ENCODE measurements at regions not wholly inside any gene's neighbourhood (a gene's known extent, or its start where the extent isn't known, plus 50 kb on each side); places are given as distances from the start of the nearest gene placed in this dataset.
"Not testable (repeated sequence)": the region's sequence is repeated elsewhere in the genome, so short reads cannot be mapped to it uniquely, and the experiment has no call there.

DNA sequence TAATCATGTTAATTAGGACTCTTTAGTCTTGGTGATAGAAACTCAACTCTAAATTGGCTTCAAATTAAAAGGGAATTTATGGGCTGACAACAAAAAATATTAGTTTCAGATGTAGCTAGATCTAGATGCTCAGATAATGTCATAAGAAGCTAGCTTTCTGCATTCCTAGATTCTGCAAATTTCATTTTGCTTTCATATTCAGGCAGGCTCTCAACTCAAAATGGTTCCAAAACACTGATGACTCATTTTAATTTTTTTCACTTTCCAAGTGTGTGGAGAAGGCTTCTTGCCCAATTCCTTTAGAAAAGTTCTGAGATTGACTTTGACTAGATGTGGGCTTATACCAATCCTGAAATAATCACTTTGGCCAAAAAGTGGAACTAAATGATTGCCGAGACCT, 236.7 kb upstream of the GOT2 start:
- DNase-seq: no peak

DNA sequence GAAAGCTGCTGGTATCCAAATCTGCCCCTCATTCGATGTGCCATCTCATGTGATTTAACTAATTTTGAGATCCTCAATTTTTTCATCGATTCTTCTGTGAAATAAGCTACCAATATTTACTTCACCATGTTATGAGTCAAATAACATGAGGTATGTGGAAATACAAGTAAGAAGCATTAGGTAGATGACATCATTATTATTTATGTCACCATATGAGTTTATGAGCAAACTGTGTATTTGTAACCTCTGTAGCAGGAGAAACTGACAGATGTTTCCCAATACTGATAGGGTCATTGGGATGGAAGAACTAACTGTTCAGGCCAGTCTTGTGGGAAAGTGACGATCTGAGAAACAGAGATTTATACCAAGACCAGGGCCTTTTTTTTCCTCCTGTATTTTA, 229.4 kb upstream of the GOT2 start:
- DNase-seq: no peak

DNA sequence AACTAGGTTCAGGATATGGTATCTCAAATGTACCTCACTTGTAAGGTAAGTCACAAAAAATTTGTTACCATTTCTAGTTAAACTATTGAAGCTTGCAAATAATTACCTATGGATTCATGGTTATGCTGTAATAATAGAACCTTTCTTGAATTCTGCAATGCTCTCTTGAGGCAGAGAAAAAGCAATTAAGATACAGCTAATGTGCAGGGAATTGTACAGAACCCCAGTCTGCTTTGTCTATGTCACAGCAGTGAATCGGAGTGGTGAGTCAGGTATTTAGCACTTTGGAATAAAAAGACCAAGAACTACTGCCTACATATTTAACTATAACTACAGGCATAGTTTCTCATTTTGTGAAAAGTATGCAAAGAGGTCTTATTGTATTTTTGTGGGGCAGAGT, 228.7 kb upstream of the GOT2 start:
- DNase-seq: no peak

DNA sequence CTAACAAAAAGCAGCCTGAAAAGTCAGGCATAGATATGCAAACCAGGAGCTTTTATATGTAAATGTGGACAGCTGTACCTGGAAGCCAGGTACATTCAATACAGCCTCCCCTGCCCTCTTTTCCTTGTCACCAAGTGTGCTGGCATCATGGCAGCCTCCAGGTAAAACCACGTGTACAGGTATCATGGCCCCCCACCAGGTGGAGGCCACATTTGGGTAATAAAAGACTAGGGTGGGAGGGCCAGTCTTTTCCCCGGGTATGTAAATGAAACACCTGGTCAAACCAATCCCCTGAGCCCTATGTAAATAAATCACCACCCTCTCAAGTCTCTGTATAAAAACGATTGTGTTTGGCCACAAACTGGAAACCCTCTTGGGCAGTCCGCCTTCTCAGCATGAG, 226.4 kb upstream of the GOT2 start:
- no peak for DNase-seq

DNA sequence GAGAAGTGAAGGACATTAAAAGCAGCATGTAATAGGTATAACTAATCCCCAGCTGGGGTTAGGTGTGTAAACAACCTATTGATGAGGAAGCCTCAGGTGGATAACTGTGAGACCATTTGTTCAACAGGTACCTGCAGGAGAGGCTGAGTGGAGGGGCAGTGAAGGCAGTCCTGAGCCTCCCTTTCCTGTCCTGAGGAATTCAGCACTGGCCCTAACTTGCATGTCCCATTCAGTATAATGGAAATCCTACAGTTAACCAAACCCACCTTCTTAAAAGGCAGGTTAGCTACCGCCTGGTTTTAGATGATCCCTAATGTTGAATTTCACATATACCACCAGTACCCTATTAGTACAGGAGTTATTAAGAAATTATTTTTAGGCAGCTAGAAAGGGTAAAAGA, 225.9 kb upstream of the GOT2 start:
- DNase-seq: no peak

DNA sequence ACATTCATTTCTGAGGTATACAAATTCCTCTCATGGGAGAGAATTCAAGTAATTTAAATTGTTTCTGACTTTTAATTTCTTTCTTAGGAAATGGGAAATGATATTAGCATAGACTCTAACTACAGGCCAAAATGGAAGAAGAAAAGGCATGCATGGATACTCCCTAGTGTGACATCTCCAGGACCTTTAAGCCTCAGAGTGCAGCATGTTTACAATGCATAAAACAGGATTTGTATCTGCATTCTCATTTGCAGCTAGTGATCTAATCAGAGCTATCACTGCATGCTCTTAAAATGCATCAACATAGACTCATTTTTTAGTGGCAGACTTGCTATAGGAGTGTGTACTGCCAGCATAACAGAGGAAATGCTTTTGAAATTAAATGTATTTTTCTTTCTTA, 224.6 kb upstream of the GOT2 start:
- DNase-seq: no peak

DNA sequence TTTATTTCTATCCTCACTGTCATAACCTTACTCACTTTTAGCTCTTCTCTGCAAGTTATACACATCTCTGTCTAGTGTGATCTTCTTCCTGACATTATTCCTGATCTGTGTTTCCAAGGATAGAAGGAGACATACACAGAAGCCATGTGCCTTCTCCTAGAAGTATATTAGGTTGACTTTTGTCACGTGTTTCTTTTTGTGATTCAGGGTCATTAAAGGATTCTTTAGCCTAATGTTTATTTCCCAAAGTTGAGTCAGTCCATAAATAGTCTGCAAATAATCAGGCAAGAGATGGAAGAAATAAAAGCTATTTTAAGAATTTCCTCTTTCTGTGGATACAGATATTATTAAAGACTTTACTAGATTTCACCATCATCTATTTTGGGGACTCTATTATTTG, 214.1 kb upstream of the GOT2 start:
- DNase-seq: no peak

DNA sequence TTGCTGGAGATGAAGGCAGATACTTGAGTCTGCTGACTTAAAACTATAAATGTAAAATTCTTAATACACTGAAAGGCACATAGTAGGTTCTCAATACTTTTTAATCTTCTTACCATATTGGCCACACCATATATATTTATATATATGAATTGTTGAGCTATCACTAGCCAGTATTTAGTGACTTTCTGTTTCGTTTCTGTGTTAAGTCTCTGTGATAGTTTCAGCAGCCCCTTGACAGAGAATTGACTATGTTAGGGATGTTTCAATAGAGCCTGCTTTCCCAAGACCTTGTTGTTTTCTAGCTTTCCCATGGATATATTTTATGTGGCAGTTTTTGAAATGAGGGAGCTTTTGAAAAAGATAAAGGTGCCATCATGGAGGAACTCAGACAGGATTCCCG, 206.5 kb upstream of the GOT2 start:
- no peak for DNase-seq

DNA sequence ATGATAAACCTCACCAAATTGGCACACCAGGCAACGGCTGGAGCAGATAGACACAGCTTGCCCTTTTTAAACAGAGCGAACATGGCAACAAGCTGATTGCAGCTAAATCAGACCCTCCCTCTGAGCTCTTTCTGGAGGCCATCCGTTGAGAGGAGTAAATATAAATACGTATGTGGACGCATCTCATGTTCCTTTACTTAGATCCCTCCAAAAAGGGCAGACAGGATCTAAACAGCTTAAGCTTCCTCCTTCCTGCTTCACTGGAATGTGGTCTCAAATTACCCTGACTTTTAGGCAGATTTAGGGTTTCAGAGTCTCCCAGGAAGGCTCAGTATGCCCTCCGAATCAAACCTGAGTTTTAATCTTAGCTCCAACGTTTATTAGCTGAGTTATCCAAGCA, 204.7 kb upstream of the GOT2 start:
- no peak for DNase-seq

DNA sequence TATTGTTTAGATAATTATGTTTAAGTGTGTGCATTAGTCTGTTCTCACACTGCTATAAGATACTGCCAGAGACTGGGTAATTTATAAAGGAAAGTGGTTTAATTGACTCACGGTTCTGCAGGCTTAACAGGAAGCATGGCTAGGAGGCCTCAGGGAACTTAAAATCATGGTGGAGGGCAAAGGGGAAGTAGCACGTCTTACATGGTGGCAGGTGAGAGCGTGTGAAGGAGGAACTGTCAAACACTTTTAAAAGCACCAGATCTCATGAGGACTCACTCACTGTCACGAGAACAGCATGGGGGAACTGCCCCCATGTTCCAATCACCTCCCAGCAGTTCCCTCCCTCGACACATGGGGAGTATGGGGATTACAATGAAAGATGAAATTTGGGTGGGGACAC, 203.5 kb upstream of the GOT2 start:
- DNase-seq: no peak

DNA sequence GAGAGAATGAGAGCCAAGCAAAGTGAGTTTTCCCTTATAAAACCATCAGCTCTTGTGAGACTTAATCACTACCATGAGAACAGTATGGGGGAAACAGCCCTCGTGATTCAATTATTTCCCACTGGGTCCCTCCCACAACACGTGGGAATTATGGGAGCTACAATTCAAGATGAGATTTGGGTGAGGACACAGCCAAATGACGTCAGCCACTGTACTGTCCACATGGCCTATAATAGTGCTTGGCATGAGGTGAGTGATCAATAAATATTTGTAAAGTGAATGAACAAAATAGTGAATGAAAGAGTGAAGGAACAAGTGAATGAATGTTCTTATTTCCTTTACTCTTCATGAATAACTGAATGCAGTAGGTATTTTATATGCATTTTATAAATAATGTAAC, 199.1 kb upstream of the GOT2 start:
- DNase-seq: no peak

DNA sequence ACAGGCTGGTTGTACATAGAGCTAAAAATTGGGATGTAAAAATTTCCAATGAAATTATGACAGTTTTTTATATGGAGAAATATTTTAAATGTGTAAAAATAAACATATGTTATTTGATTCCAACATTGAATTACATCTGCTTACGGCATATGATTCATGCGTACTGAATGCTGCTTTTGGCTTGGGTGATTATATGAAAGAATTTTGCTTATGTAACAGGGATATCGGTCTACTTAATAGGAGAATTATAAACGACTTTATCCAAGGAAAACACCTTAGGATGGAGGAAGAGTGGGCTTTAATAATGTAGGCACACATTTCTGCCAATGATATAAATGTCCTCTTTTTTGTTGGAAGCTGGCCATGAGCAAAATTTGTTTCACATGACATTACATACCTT, 197.3 kb upstream of the GOT2 start:
- no peak for DNase-seq

DNA sequence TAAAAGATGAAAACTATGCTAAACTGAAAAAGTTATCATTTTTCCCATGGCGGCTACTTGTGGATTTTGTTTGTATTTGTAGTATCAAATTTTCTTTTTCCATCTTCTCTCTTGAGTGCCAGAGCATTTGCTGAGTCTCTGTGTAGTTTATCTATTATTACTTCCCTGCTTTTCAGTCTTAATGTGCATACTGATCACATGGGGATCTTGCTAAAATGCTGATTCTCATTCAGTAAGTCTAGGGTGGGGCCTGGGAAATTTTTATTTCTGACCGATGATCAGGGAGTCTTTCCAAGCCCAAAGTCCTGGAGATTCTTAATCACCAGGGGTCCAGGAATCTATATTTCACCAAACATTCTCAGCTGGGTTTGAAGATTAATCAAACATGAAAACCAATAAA, 189.0 kb upstream of the GOT2 start:
- no peak for DNase-seq

DNA sequence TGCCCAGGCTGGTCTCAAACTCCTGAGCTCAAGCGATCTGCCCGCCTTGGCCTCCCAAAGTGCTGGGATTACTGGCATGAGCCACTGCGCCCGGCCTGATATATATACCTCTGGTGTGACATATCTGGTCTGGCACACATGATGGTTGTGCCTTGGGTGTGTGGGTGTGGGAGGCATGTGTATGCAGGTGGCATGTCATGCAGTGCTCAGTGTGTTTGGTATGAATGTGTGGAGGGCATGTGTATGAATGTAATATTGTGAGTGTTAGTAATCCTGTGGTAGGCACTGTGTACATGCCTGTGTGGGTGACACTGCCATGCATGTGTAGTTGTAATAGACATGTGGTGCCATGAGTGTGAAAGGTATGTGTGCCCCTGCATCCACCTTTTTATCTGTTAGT, 179.3 kb upstream of the GOT2 start:
- no peak for DNase-seq

DNA sequence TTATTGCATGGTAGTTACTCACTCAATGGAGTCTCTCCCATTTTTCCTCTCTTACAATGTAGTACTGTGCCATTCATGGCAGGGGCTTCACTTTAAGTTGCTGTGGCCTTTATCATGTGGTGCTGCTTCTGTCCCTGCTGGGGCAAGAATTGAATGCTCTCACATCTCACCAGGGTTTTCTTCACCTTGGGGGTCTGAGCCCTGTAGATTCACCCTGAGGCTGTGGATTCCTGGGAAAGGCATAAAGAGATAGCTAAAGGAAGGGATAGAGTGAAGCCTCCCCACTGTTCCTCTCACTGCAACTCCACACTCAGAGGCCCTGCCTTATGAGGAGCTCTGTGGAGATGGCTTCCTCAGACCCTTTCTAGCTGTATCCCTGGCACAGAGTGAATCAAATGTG, 178.5 kb upstream of the GOT2 start:
- DNase-seq: no peak

DNA sequence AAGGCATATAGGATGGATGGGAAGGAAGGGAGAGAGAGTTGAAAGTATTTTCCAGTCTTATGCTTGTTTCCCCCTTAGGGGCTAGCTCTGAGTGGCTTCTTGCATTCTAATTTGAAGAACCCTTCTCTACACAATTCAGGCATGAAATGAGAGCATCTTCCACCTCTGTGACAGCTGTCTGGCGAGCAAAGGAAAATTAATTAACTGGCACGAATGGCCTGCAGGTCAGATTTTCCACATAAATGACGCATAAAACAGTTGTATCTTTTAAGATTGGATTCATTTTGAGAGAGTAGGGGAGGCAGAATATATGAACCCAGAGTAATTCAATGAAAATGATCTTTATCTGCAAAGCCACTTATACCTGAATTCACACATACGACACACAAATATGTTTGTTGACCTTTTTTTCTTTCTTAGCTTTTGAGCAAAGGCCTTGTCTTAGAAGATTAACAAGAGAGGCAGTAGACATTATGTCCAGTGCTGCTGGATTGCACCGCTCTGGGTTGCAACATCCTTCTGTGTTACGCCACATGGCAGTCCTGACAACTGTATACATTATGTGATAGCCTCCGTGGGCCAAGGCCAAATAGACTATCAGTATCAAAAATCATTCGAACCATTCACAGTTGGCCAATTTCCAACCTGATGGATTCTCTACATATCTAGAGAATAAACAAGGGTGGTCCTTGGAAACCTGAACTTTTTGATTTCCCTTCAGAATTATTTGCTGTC, 173.0 kb upstream of the GOT2 start:
- DNase-seq: no peak

DNA sequence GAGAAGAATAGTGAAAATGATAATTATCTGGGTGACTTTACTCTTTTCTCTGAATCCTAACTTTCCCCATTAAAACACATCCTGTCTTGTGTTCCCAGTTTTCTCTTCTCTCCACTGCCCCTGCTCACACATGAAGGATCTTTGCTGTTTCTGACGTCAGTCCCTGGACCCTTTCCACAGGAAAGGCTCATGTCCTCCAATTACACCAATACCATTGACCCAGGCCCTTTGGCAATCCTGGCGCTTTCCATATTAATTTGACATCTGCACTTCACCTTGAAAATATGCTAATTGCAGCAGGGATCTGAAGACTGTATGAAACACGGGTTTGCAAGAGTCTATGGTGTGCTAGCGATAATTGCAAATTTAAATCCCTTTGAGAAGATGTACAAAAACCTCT, 170.2 kb upstream of the GOT2 start:
- no peak for DNase-seq

DNA sequence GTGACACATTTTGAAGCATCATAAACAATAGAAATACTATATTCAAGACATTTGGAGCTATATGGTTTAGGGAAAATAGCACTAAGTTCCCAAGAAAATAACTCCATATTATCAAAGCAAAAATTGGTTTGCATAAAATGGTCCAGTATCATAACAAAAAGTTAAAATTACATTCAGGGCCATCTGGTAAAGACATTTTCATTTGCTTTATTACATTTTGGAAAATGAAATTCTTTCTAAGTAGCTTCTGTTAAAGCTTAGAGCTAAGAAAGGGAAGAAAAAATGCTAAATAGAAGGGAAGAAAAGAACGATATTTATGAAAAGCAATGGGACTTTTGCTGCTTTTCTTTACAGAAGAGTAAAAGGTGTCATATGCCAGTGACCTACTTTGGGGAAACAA, 155.4 kb upstream of the GOT2 start:
- DNase-seq: no peak

DNA sequence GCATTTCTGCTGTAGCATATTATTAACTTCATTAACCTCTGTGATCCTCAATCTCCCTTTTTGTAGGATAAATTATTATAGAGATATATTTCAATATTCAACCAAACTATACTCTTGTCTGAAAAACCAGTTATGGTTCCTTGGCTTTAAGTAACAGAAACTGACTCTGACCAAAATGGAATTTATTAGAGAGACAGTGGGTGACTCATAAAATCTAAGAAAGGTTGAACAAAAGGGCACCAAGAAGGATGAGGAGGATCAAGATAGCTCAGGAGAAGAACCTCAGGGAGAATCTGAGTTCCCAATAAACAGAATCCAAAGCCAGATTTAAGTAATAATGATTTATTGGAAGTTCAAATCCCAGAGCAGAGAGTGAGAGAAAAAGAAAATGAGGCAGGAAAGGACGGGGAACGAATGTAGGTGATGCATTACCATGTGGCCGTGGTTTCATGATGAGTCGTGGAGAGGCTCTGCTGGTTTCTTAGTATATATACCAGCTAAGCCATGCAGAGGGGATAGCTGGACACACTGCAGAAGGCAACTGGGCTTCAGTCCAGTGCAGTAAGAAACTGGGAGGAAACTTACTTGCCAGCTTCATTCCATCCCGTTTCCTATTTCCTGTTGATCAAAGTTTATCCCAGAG, 151.5 kb upstream of the GOT2 start:
- no peak for DNase-seq

DNA sequence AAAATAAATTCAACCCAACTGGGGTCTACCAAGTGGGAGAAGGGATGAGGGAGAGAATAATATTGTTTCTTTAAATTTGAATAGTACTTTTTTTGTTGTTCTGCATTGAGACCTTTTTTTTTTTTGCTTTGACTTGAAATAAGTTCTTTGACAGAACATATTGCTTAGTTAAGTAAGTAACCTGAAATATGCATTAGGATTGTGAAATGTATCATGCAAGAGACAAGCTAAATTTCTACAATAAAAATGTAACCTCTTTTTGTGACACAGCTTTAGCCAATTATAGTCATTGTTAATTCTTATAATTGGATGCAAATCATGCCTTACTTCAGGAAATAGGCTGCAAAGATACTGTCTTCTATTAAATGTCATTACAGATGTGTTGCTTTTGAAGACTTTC, 150.0 kb upstream of the GOT2 start:
- no peak for DNase-seq

DNA sequence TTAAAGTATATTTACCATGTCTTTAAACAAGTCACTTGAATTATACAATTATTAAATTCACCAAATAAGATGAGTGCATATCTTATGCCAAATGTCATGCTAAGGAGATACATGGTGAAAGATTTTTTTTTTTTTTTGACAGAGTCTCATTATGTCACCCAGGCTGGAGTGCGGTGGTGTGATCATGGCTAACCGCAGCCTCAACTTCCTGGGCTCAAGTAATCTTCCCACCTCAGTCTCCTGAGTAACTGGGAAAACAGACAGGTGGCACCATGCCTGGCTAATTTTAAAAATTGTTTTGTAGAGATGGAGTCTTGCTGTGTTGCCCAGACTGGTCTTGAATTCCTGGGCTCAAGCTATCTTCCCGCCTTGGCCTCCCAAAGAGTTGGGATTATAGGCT, 149.0 kb upstream of the GOT2 start:
- DNase-seq: no peak

DNA sequence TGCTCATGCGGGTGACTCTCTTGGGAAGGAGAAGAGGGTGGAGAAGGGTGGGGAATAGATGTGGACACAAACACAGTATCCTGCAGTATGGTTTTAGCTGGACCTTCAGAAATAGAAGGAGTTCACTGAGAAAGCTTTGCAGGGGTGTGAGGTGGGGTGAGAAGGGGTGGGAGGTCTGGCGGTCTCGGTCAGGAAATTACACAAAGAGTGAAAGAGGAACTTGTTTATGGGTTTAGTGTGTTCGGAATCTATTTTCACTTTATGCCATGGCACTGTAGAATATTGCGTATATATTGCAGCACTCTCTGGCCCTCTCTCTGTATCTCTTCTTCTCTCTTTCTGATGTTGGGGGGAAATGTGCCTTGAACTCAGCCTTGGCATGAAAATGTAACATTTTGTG, 148.2 kb upstream of the GOT2 start:
- no peak for DNase-seq

DNA sequence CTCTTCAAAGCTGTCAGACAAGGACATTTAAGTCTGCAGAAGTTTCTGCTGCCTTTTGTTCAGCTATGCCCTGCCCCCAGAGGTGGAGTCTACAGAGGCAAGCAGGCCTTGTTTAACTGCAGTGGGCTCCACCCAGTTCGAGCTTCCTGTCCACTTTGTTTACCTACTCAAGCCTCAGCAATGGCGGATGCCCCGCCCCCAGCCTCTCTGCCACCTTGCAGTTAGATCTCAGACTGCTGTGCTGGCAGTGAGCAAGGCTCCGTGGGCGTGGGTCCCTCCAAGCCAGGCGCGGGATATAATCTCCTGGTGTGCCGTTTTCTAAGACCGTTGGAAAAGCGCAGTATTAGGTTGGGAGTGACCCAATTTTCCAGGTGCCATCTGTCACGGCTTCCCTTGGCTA, 144.5 kb upstream of the GOT2 start:
- not testable (repeated sequence) for DNase-seq

DNA sequence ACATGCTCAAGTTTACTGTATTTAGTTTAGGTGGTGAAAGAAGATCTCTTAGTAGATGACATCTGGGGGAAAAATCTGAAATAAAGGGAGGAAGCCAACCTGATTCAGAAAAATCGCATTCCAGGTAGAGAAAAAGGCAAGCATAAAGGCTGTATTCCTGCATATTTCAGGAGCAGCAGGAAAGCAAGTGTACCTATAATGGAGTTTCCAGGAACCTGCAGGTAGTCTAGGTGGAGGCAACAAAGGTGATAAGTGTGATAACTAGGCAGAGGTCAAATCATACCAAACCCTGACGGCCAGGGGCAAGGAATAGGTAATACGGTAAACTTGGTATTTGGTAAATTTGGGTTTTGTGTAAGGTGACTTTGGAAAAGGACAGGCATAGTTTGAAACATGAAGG, 132.8 kb upstream of the GOT2 start:
- no peak for DNase-seq

DNA sequence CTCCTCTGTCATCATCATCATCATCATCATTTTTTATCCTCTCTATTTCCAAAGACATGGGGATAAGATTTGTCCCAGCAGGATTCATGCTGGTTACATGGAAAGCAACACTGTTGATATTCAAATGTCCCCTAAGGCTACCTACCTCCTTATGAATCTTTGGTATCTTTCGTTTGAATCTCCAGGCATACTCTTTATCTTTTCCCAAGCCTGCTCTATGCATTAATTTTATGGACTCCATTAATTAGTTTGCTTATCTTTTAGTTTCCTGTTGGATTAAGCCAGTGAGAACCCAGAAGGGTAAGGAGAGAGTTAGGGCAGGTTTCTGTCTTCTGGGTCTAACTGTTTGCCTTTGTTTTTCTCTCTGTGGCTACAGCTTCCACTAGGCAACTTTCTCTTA, 129.6 kb upstream of the GOT2 start:
- no peak for DNase-seq

Measured in activated CD4-positive, alpha-beta T cell treated with anti-CD3 and anti-CD28 coated beads, Interleukin-2, Interleukin-6, amounts not matched to agents 100 ng/mL and 50 ng/mL, durations not matched to agents 16 hours and 8 hours (primary cell).